ENCODE measurements at regions not wholly inside any gene's neighbourhood (a gene's known extent, or its start where the extent isn't known, plus 50 kb on each side); places are given as distances from the start of the nearest gene placed in this dataset.

DNA sequence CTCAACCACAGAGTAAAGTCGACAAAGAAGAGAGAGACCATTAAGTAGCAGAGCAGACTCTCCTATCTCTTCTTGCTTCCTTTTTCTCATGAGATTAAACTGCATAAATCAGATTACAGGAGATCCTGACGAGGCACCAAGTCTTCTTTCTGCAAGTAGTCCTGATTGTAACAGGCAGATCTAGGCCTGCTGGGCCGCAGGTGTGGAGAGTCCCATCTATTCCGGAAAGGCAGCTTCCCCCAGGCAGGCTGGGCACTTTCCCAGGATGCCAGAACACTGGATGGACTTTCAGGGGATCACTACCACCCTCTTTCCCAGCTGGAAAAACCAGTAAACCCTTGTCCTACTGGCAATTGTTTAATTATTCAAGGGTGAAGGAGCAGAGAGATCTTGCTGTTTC is 173.0 kb upstream of the CADM1 start:
- no peak for DNase-seq
- Histone ChIP-seq H3K4me3 (no peak overlapping the region), H3K4me2 (ENCODE audit: unreplicated experiment) (no peak overlapping the region)

DNA sequence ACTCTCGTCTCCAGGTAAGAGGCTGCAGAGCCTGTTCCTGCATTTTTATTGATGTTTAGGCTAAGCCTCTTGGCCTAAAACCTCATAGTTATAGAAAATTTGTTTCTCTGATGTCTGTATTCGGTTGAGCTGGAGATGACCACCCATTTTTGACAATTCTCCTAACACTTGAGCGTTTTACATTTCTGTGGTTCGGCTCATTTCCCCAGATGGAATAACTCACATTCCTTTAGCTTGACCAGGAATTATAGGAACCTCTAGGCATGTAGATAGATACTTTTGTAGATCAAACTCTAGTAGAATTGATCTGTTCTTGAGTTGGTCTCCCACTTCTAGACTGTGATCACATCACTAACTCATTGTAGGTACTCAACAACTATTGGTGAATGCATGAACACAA is 172.6 kb upstream of the CADM1 start:
- TF ChIP-seq EZH2 (IDR thresholded peaks at IDR 0.05; ENCODE audit: insufficient read depth, poor library complexity, severe bottlenecking): no peak
- TF ChIP-seq EZH2phosphoT487 (IDR thresholded peaks at IDR 0.05; ENCODE audit: insufficient read depth, low read depth): no peak
- Histone ChIP-seq H3K4me2 (ENCODE audit: unreplicated experiment) (no peak overlapping the region), H2AFZ (no peak overlapping the region), H3K36me3 (ENCODE audit: low read depth) (no peaks in the 10 kb centered on the region), H3K27ac (no peak overlapping the region), H3K4me1 (ENCODE audit: insufficient read depth) (peaks cover 4% of the 10 kb centered on the region; the same call in 1 of the 2 replicates), H3K4me3 (no peak overlapping the region), H3K9me3 (ENCODE audit: low read depth) (no peaks in the 10 kb centered on the region), H3F3A (ENCODE audit: insufficient read depth) (no peaks in the 10 kb centered on the region), H3K9ac (no peak overlapping the region), H3K79me2 (ENCODE audit: insufficient read depth) (no peaks in the 10 kb centered on the region), H3K9me2 (ENCODE audit: insufficient read depth) (no peaks in the 10 kb centered on the region), H4K20me1 (ENCODE audit: insufficient read depth) (no peaks in the 10 kb centered on the region), H3K27me3 (replicated peaks; ENCODE audit: insufficient read depth) (no peaks in the 10 kb centered on the region)
- WGBS, 2 experiments (ENCODE audit: low coverage in 1 of 2, low lambda C conversion rate in 2 of 2, missing lambda C conversion rate in 2 of 2): 55 to 59% methylated on average over 4 of the region's 4 CpGs
- peak; percentile 35 for DNase-seq
- in situ Hi-C loops (cut with MboI): no loop called here

More for the DNA sequence above, 173.0 kb upstream of the CADM1 start:
- Histone ChIP-seq H3F3A (ENCODE audit: insufficient read depth) (no peaks in the 10 kb centered on the region), H4K20me1 (ENCODE audit: insufficient read depth) (no peaks in the 10 kb centered on the region), H3K27me3 (replicated peaks; ENCODE audit: insufficient read depth) (no peaks in the 10 kb centered on the region), H3K27ac (no peak overlapping the region), H3K9me2 (ENCODE audit: insufficient read depth) (no peaks in the 10 kb centered on the region), H3K79me2 (ENCODE audit: insufficient read depth) (no peaks in the 10 kb centered on the region), H3K4me1 (ENCODE audit: insufficient read depth) (peaks cover 4% of the 10 kb centered on the region; the same call in 1 of the 2 replicates), H2AFZ (no peak overlapping the region), H3K36me3 (ENCODE audit: low read depth) (no peaks in the 10 kb centered on the region), H3K9me3 (ENCODE audit: low read depth) (no peaks in the 10 kb centered on the region), H3K9ac (no peak overlapping the region)
- in situ Hi-C loops (cut with MboI): no loop called here
- 53 to 61% methylated on average over 4 of the region's 4 CpGs for WGBS, 2 experiments (ENCODE audit: low coverage in 1 of 2, low lambda C conversion rate in 2 of 2, missing lambda C conversion rate in 2 of 2)
- TF ChIP-seq EZH2phosphoT487 (IDR thresholded peaks at IDR 0.05; ENCODE audit: insufficient read depth, low read depth): no peak
- no peak for TF ChIP-seq EZH2 (IDR thresholded peaks at IDR 0.05; ENCODE audit: insufficient read depth, poor library complexity, severe bottlenecking)

DNA sequence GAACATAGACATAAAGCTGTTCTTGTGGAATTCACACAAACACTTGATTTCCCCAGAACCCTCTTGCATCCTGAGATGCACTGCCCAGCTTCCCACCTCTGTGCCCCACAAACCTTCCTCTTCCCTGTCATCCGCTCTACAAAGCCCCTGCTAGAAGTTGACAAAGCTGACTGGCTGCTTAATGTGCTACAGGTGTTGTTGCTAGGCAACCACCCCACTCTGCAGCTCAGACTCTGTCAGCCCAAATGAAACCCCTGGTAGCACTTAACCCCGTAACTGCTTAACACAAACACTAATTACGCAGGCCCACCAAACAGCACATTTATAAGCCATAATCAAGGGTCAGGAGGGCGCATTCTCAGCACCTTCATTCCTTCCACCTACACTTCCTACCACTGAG is 172.0 kb upstream of the CADM1 start:
- TF ChIP-seq EZH2 (IDR thresholded peaks at IDR 0.05; ENCODE audit: insufficient read depth, poor library complexity, severe bottlenecking) (no peak), EZH2phosphoT487 (IDR thresholded peaks at IDR 0.05; ENCODE audit: insufficient read depth, low read depth) (no peak)
- Histone ChIP-seq H3K79me2 (ENCODE audit: insufficient read depth) (no peaks in the 10 kb centered on the region), H3K4me1 (ENCODE audit: insufficient read depth) (peaks cover 4% of the 10 kb centered on the region; the same call in 1 of the 2 replicates), H3K36me3 (ENCODE audit: low read depth) (no peaks in the 10 kb centered on the region), H3K27me3 (replicated peaks; ENCODE audit: insufficient read depth) (no peaks in the 10 kb centered on the region), H3K4me2 (ENCODE audit: unreplicated experiment) (no peak overlapping the region), H2AFZ (no peak overlapping the region), H3F3A (ENCODE audit: insufficient read depth) (no peaks in the 10 kb centered on the region), H4K20me1 (ENCODE audit: insufficient read depth) (no peaks in the 10 kb centered on the region), H3K27ac (no peak overlapping the region), H3K9ac (no peak overlapping the region), H3K9me2 (ENCODE audit: insufficient read depth) (no peaks in the 10 kb centered on the region), H3K4me3 (no peak overlapping the region), H3K9me3 (ENCODE audit: low read depth) (no peaks in the 10 kb centered on the region)
- WGBS, 2 experiments (ENCODE audit: low coverage in 1 of 2, low lambda C conversion rate in 2 of 2, missing lambda C conversion rate in 2 of 2): 58 to 65% methylated on average over 4 of the region's 4 CpGs
- no peak for DNase-seq
- in situ Hi-C loops (cut with MboI): no loop called here

DNA sequence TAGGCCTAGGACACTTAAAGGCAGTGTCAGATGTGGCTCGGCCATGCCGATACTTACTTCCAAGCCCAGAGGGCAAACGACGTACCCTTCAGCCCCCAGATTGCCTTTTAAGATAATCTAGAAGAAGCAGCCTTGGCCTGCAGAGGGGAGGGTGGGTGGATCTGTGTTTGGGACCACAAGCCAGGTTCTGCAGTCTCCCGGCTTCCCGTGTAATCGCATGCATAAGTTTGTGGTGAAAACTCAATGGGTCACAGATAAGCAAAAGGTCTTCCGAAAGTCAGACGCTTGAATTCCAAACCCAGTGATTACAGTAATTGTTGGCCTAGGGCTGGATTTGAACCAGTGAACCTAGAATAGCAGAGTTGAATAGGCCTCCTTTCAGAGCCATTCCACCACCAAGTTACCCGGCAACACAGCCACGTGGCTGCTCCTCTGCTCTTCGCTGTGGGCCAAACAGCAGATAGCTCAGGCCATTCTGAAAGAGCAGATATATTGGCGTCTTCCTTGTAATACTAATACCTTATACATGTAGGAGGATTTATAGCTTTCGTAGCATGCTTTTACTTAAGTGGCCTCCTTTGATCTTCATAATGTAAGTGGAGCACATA is 170.8 kb upstream of the CADM1 start:
- Histone ChIP-seq H3K27ac (no peak overlapping the region), H3K9me2 (ENCODE audit: insufficient read depth) (no peaks in the 10 kb centered on the region), H3K79me2 (ENCODE audit: insufficient read depth) (no peaks in the 10 kb centered on the region), H3K27me3 (replicated peaks; ENCODE audit: insufficient read depth) (no peaks in the 10 kb centered on the region), H3K4me3 (no peak overlapping the region), H2AFZ (no peak overlapping the region), H3K9me3 (ENCODE audit: low read depth) (no peaks in the 10 kb centered on the region), H3F3A (ENCODE audit: insufficient read depth) (no peaks in the 10 kb centered on the region), H3K36me3 (ENCODE audit: low read depth) (no peaks in the 10 kb centered on the region), H4K20me1 (ENCODE audit: insufficient read depth) (no peaks in the 10 kb centered on the region), H3K4me1 (ENCODE audit: insufficient read depth) (peaks cover 4% of the 10 kb centered on the region; the same call in 1 of the 2 replicates), H3K9ac (no peak overlapping the region), H3K4me2 (ENCODE audit: unreplicated experiment) (no peak overlapping the region)
- WGBS, 2 experiments (ENCODE audit: low coverage in 1 of 2, low lambda C conversion rate in 2 of 2, missing lambda C conversion rate in 2 of 2): 75 to 76% methylated on average over 14 of the region's 14 CpGs
- in situ Hi-C loops (cut with MboI): no loop called here
- no peak for DNase-seq
- no peak for TF ChIP-seq EZH2 (IDR thresholded peaks at IDR 0.05; ENCODE audit: insufficient read depth, poor library complexity, severe bottlenecking)
- no peak for TF ChIP-seq EZH2phosphoT487 (IDR thresholded peaks at IDR 0.05; ENCODE audit: insufficient read depth, low read depth)

Measured in GM23248 (cell line).